Activated CD8-positive, alpha-beta T cell treated with anti-CD3 and anti-CD28 coated beads for 36 hours (primary cell): ENCODE measurements at regions not wholly inside any gene's neighbourhood (a gene's known extent, or its start where the extent isn't known, plus 50 kb on each side); places are given as distances from the start of the nearest gene placed in this dataset.

Experiments used
- ATAC-seq: fragments of 200-7000 bp; cut with Tn5 transposase; one replicate; pipeline ENCODE4 v1.10.0; 2021; ENCODE audit warnings: mild to moderate bottlenecking, moderate library complexity
- CTCF ChIA-PET: fragments of 350-600 bp; sonication (Branson Sonifier 250); formaldehyde crosslinking; loops from one replicate; lab custom pipeline; 2021; ENCODE audit warnings: antibody characterized with exemption; lab: Charles Lee
- POLR2A ChIA-PET: fragments of 350-600 bp; sonication (Branson Sonifier 250); formaldehyde crosslinking; loops from one replicate; lab custom pipeline; 2021; ENCODE audit warnings: antibody characterized with exemption; lab: Charles Lee
- DNase-seq: peaks from one replicate; pipeline ENCODE4 v3.0.0-alpha.2; 2020
- H3K27ac Mint-ChIP-seq: one replicate; pipeline ENCODE4 v1.8.0; 2021; ENCODE audit warnings: mild to moderate bottlenecking, mixed read lengths
- H3K27me3 Mint-ChIP-seq: one replicate; pipeline ENCODE4 v1.8.0; 2021; ENCODE audit warnings: mixed read lengths
- H3K36me3 Mint-ChIP-seq: one replicate; pipeline ENCODE4 v1.8.0; 2021; ENCODE audit warnings: low read depth, mixed read lengths
- H3K4me1 Mint-ChIP-seq: one replicate; pipeline ENCODE4 v1.8.0; 2021; ENCODE audit warnings: low read depth, mixed read lengths
- H3K4me3 Mint-ChIP-seq: one replicate; pipeline ENCODE4 v1.8.0; 2021; ENCODE audit warnings: mild to moderate bottlenecking, moderate library complexity, mixed read lengths
- H3K9me3 Mint-ChIP-seq: one replicate; pipeline ENCODE4 v1.8.0; 2021; ENCODE audit warnings: mixed read lengths
- intact Hi-C: fragments of 100-400 bp; cut with micrococcal nuclease; formaldehyde crosslinking; loops from one replicate; pipeline ENCODE4 v1.10.0; 2022
- TF ChIP-seq, protein P1 (sequence below): fragments of 200-600 bp; IDR thresholded peaks from one replicate; pipeline ENCODE4 v1.8.0; 2022; ENCODE audit warnings: antibody characterized with exemption, mild to moderate bottlenecking

GRCh38 chr20:11041396-11041795 lies 367.6 kb upstream of the JAG1 start:
- Mint-ChIP-seq H3K36me3 (no peaks in the 10 kb centered on the region), H3K27me3 (no peaks in the 10 kb centered on the region), H3K9me3 (peaks cover 1% of the 10 kb centered on the region), H3K4me3 (no peak overlapping the region), H3K27ac (no peak overlapping the region), H3K4me1 (no peaks in the 10 kb centered on the region)
- no peak for DNase-seq
- ChIA-PET POLR2A (no interaction called here), CTCF (no interaction called here)
- intact Hi-C loops = no loop called here
- TF ChIP-seq, protein P1, sequence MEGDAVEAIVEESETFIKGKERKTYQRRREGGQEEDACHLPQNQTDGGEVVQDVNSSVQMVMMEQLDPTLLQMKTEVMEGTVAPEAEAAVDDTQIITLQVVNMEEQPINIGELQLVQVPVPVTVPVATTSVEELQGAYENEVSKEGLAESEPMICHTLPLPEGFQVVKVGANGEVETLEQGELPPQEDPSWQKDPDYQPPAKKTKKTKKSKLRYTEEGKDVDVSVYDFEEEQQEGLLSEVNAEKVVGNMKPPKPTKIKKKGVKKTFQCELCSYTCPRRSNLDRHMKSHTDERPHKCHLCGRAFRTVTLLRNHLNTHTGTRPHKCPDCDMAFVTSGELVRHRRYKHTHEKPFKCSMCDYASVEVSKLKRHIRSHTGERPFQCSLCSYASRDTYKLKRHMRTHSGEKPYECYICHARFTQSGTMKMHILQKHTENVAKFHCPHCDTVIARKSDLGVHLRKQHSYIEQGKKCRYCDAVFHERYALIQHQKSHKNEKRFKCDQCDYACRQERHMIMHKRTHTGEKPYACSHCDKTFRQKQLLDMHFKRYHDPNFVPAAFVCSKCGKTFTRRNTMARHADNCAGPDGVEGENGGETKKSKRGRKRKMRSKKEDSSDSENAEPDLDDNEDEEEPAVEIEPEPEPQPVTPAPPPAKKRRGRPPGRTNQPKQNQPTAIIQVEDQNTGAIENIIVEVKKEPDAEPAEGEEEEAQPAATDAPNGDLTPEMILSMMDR = no peak
- no peak for ATAC-seq

- POLR2A ChIA-PET = no interaction called here
- Mint-ChIP-seq H3K9me3 (no peaks in the 10 kb centered on the region), H3K27me3 (no peaks in the 10 kb centered on the region), H3K4me3 (no peak overlapping the region), H3K4me1 (no peaks in the 10 kb centered on the region), H3K27ac (no peak overlapping the region), H3K36me3 (no peaks in the 10 kb centered on the region)
- CTCF ChIA-PET = no interaction called here
- TF ChIP-seq, protein P1 = no peak
- DNase-seq (no peak), ATAC-seq (no peak)
- intact Hi-C loops = no loop called here
Observed at GRCh38 chr20:11043001-11043400, 369.2 kb upstream of the JAG1 start.

- POLR2A ChIA-PET = no interaction called here
- ATAC-seq (no peak), DNase-seq (no peak)
- TF ChIP-seq, protein P1 = no peak
- H3K4me3 Mint-ChIP-seq = no peak overlapping the region
- H3K27me3 Mint-ChIP-seq = no peaks in the 10 kb centered on the region
- H3K36me3 Mint-ChIP-seq = no peaks in the 10 kb centered on the region
- intact Hi-C loops = no loop called here
- H3K9me3 Mint-ChIP-seq = no peaks in the 10 kb centered on the region
- H3K4me1 Mint-ChIP-seq = no peaks in the 10 kb centered on the region
- no peak overlapping the region for H3K27ac Mint-ChIP-seq
- CTCF ChIA-PET = no interaction called here
Observed at GRCh38 chr20:11044561-11044960, 370.8 kb upstream of the JAG1 start.

GRCh38 chr20:11045412-11046175 lies 371.8 kb upstream of the JAG1 start:
- Mint-ChIP-seq H3K27ac (no peak overlapping the region), H3K4me3 (no peak overlapping the region), H3K4me1 (no peaks in the 10 kb centered on the region), H3K9me3 (no peaks in the 10 kb centered on the region), H3K27me3 (no peaks in the 10 kb centered on the region), H3K36me3 (no peaks in the 10 kb centered on the region)
- intact Hi-C loops = no loop called here
- no peak for ATAC-seq
- ChIA-PET POLR2A (no interaction called here), CTCF (no interaction called here)
- DNase-seq = no peak
- TF ChIP-seq, protein P1 = no peak

- ChIA-PET POLR2A (no interaction called here), CTCF (no interaction called here)
- H3K4me3 Mint-ChIP-seq = no peak overlapping the region
- TF ChIP-seq, protein P1 = no peak
- H3K27me3 Mint-ChIP-seq = no peaks in the 10 kb centered on the region
- no peaks in the 10 kb centered on the region for H3K36me3 Mint-ChIP-seq
- intact Hi-C loops = no loop called here
- no peak for DNase-seq
- no peaks in the 10 kb centered on the region for H3K9me3 Mint-ChIP-seq
- ATAC-seq = no peak
- H3K27ac Mint-ChIP-seq = no peak overlapping the region
- H3K4me1 Mint-ChIP-seq = no peaks in the 10 kb centered on the region
Observed at GRCh38 chr20:11047559-11047958, 373.8 kb upstream of the JAG1 start.
